Astrocyte of the spinal cord (primary cell): ENCODE measurements at regions not wholly inside any gene's neighbourhood (a gene's known extent, or its start where the extent isn't known, plus 50 kb on each side); places are given as distances from the start of the nearest gene placed in this dataset.

Experiments used
- DNase-seq: peaks from one replicate; pipeline ENCODE4 v3.0.0; 2011; ENCODE audit warnings: low read depth, low spot score
- H3K4me3 ChIP-seq: 2 replicates; pipeline ENCODE4 v1.5.1; 2011; ENCODE audit warnings: low read depth, mild to moderate bottlenecking, low read length, moderate library complexity
- CTCF ChIP-seq: IDR thresholded peaks from 2 replicates; pipeline ENCODE4 v1.5.1; 2012; ENCODE audit warnings: low read depth, mild to moderate bottlenecking, low read length, inconsistent platforms
- in situ Hi-C: cut with HindIII; loops from 2 replicates; pipeline ENCODE4 v1.10.0; 2017; ENCODE audit warnings: low sequenced_read_pairs

- in situ Hi-C loops: no loop called here
- no peak for DNase-seq
- TF ChIP-seq CTCF: no peak
- H3K4me3 ChIP-seq: no peak overlapping the region
These were observed 239.0 kb downstream of the DNAJB9 start for GRCh38 chr7:108808549-108809266.

GRCh38 chr7:108809356-108809755 is 239.7 kb downstream of the DNAJB9 start:
- DNase-seq: no peak
- in situ Hi-C loops: no loop called here
- no peak overlapping the region for H3K4me3 ChIP-seq
- no peak for TF ChIP-seq CTCF

- in situ Hi-C loops: no loop called here
- no peak for DNase-seq
- no peak for TF ChIP-seq CTCF
- no peak overlapping the region for H3K4me3 ChIP-seq
These were observed 241.2 kb downstream of the DNAJB9 start for GRCh38 chr7:108810756-108811385.

- TF ChIP-seq CTCF: no peak
- in situ Hi-C loops: no loop called here
- no peak overlapping the region for H3K4me3 ChIP-seq
- DNase-seq: no peak
These were observed 243.8 kb downstream of the DNAJB9 start for GRCh38 chr7:108813251-108814014.

GRCh38 chr7:108815815-108816214 is 246.1 kb downstream of the DNAJB9 start:
- no peak for TF ChIP-seq CTCF
- no peak for DNase-seq
- in situ Hi-C loops: no loop called here
- no peak overlapping the region for H3K4me3 ChIP-seq

- DNase-seq: no peak
- no peak overlapping the region for H3K4me3 ChIP-seq
- no peak for TF ChIP-seq CTCF
- in situ Hi-C loops: no loop called here
These were observed 249.1 kb downstream of the DNAJB9 start for GRCh38 chr7:108818742-108819141.
